ENCODE measurements at regions not wholly inside any gene's neighbourhood (a gene's known extent, or its start where the extent isn't known, plus 50 kb on each side); places are given as distances from the start of the nearest gene placed in this dataset.
"Not testable (repeated sequence)": the region's sequence is repeated elsewhere in the genome, so short reads cannot be mapped to it uniquely, and the experiment has no call there.

DNA sequence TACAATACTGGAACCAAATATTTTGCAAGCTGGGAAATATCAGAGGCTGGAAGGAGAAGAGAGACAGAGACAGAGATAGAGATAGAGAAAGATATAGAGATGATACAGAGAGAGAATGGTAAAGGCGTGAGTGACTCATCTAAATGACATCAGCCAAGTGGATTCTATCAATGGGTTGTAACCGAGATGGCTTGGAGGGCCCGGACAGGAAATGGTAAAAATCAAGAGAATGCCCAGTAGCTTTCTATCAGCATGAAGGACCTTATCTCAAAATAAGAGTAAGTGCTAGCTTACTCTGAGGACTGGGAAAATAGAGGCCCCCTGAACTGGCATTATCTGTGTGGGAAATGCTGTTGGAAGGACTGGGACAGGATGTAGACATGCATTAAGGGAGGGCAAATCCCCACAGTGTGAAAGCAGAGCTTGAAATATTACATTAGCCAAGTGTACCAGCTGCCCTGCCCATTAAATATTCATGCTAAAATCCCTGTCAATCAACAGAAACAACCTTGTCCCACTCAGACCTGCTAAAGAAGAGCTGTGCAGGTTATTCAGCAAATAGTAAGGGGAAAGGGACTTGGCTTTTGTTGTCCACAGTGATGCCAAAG lies 76.6 kb upstream of the ZNF644 start:
- H3K9ac ChIP-seq (ENCODE audit: low read depth in 1 of 2, low read length in 2 of 2), result no peak overlapping the region
- H3K36me3 ChIP-seq (ENCODE audit: control insufficient read depth in 4 of 4, insufficient read depth in 3 of 4, low read depth in 1 of 4, low read length in 3 of 4), result no peaks in the 10 kb centered on the region
- no peaks in the 10 kb centered on the region for H3K9me3 ChIP-seq (ENCODE audit: control insufficient read depth in 4 of 4, low read length in 3 of 4)
- DNase-seq (ENCODE audit: low spot score), result no peak
- no peak overlapping the region for H3K27ac ChIP-seq (ENCODE audit: low read depth in 1 of 2, low read length in 2 of 2)
- H3K27me3 ChIP-seq (ENCODE audit: control insufficient read depth in 4 of 4, insufficient read depth in 4 of 4, low read length in 3 of 4), result no peaks in the 10 kb centered on the region
- H3K4me1 ChIP-seq (ENCODE audit: control insufficient read depth in 4 of 4, insufficient read depth in 4 of 4, low read length in 3 of 4), result no peaks in the 10 kb centered on the region
- WGBS, result 81% methylated on average over 3 of the region's 3 CpGs
- TF ChIP-seq HNF4G (IDR thresholded peaks at IDR 0.05) (no peak), YY1 (IDR thresholded peaks at IDR 0.05) (no peak), EGR1 (IDR thresholded peaks at IDR 0.05; ENCODE audit: low read depth in 2 of 2) (no peak), RAD21 (IDR thresholded peaks at IDR 0.05) (no peak), RXRA (IDR thresholded peaks at IDR 0.05) (no peak), TAF1 (conservative IDR thresholded peaks at IDR 0.05) (no peak), JUND (IDR thresholded peaks at IDR 0.05) (no peak), SP1 (IDR thresholded peaks at IDR 0.05) (no peak), FOXA1 (IDR thresholded peaks at IDR 0.05) (no peak)
- TF ChIP-seq, protein P1, sequence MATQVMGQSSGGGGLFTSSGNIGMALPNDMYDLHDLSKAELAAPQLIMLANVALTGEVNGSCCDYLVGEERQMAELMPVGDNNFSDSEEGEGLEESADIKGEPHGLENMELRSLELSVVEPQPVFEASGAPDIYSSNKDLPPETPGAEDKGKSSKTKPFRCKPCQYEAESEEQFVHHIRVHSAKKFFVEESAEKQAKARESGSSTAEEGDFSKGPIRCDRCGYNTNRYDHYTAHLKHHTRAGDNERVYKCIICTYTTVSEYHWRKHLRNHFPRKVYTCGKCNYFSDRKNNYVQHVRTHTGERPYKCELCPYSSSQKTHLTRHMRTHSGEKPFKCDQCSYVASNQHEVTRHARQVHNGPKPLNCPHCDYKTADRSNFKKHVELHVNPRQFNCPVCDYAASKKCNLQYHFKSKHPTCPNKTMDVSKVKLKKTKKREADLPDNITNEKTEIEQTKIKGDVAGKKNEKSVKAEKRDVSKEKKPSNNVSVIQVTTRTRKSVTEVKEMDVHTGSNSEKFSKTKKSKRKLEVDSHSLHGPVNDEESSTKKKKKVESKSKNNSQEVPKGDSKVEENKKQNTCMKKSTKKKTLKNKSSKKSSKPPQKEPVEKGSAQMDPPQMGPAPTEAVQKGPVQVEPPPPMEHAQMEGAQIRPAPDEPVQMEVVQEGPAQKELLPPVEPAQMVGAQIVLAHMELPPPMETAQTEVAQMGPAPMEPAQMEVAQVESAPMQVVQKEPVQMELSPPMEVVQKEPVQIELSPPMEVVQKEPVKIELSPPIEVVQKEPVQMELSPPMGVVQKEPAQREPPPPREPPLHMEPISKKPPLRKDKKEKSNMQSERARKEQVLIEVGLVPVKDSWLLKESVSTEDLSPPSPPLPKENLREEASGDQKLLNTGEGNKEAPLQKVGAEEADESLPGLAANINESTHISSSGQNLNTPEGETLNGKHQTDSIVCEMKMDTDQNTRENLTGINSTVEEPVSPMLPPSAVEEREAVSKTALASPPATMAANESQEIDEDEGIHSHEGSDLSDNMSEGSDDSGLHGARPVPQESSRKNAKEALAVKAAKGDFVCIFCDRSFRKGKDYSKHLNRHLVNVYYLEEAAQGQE (IDR thresholded peaks at IDR 0.05), result no peak
- TF ChIP-seq, protein P2, sequence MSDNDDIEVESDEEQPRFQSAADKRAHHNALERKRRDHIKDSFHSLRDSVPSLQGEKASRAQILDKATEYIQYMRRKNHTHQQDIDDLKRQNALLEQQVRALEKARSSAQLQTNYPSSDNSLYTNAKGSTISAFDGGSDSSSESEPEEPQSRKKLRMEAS (IDR thresholded peaks at IDR 0.05), result no peak
- TF ChIP-seq, protein P3, sequence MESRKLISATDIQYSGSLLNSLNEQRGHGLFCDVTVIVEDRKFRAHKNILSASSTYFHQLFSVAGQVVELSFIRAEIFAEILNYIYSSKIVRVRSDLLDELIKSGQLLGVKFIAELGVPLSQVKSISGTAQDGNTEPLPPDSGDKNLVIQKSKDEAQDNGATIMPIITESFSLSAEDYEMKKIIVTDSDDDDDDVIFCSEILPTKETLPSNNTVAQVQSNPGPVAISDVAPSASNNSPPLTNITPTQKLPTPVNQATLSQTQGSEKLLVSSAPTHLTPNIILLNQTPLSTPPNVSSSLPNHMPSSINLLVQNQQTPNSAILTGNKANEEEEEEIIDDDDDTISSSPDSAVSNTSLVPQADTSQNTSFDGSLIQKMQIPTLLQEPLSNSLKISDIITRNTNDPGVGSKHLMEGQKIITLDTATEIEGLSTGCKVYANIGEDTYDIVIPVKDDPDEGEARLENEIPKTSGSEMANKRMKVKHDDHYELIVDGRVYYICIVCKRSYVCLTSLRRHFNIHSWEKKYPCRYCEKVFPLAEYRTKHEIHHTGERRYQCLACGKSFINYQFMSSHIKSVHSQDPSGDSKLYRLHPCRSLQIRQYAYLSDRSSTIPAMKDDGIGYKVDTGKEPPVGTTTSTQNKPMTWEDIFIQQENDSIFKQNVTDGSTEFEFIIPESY (IDR thresholded peaks at IDR 0.05), result no peak
- TF ChIP-seq, protein P4, sequence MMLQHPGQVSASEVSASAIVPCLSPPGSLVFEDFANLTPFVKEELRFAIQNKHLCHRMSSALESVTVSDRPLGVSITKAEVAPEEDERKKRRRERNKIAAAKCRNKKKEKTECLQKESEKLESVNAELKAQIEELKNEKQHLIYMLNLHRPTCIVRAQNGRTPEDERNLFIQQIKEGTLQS (IDR thresholded peaks at IDR 0.05), result no peak
- H3K4me3 ChIP-seq (ENCODE audit: low read depth in 1 of 3, low read length in 3 of 3), result no peak overlapping the region

DNA sequence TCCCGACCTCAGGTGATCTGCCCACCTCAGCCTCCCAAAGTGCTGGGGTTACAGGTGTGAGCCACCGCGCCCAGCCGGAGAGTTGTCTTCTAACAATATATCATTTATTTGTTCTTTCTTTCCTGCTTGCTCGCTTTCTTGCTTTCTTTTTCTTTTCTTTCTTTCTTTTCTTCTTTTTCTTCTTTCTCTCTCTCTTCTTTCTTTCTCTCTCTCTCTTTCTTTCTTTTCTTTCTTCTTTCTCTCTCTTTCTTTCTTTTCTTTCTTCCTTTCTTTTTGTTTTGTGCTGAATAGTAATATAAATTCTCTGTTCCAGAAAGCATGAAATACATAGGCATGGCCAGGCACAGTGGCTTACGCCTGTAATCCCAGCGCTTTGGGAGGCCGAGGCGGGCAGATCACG lies 73.5 kb upstream of the ZNF644 start:
- 93% methylated on average over 10 of the region's 10 CpGs for WGBS
- not testable (repeated sequence) for H3K27ac ChIP-seq (ENCODE audit: low read depth in 1 of 2, low read length in 2 of 2); H3K4me1 ChIP-seq (ENCODE audit: control insufficient read depth in 4 of 4, insufficient read depth in 4 of 4, low read length in 3 of 4); H3K9ac ChIP-seq (ENCODE audit: low read depth in 1 of 2, low read length in 2 of 2); H3K4me3 ChIP-seq (ENCODE audit: low read depth in 1 of 3, low read length in 3 of 3); H3K27me3 ChIP-seq (ENCODE audit: control insufficient read depth in 4 of 4, insufficient read depth in 4 of 4, low read length in 3 of 4); H3K9me3 ChIP-seq (ENCODE audit: control insufficient read depth in 4 of 4, low read length in 3 of 4); H3K36me3 ChIP-seq (ENCODE audit: control insufficient read depth in 4 of 4, insufficient read depth in 3 of 4, low read depth in 1 of 4, low read length in 3 of 4); DNase-seq (ENCODE audit: low spot score)

DNA sequence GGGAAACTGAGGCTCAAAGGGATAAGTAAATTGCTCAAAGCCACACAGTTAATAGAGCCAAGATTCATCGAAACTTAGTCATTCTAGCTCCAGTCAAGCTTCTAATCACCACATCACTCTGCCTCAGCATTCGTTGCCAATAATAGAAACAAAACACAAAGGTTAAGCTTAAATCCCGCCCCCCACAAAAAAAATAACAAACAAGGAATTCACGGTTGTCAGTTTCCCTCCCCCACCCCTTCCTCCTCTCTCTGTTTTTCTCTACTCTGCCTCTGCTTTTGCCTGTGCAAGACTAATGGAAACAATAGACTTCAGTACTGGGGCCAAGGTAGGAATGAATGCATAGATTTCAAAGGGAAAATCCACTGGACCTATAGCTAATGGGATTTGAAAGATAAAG lies 70.7 kb upstream of the ZNF644 start:
- H3K4me3 ChIP-seq (ENCODE audit: low read depth in 1 of 3, low read length in 3 of 3), result no peak overlapping the region
- H3K9ac ChIP-seq (ENCODE audit: low read depth in 1 of 2, low read length in 2 of 2), result no peak overlapping the region
- no peak for DNase-seq (ENCODE audit: low spot score)
- no peak for TF ChIP-seq SP1 (IDR thresholded peaks at IDR 0.05)
- TF ChIP-seq TAF1 (conservative IDR thresholded peaks at IDR 0.05), result no peak
- no peak for TF ChIP-seq GABPA (IDR thresholded peaks at IDR 0.05 in 1 of 2, conservative IDR thresholded peaks at IDR 0.05 in 1 of 2)
- no peaks in the 10 kb centered on the region for H3K36me3 ChIP-seq (ENCODE audit: control insufficient read depth in 4 of 4, insufficient read depth in 3 of 4, low read depth in 1 of 4, low read length in 3 of 4)
- 49% methylated on average over 4 of the region's 4 CpGs for WGBS
- no peak overlapping the region for H3K27ac ChIP-seq (ENCODE audit: low read depth in 1 of 2, low read length in 2 of 2)
- H3K27me3 ChIP-seq (ENCODE audit: control insufficient read depth in 4 of 4, insufficient read depth in 4 of 4, low read length in 3 of 4), result no peaks in the 10 kb centered on the region
- H3K9me3 ChIP-seq (ENCODE audit: control insufficient read depth in 4 of 4, low read length in 3 of 4), result no peaks in the 10 kb centered on the region
- no peaks in the 10 kb centered on the region for H3K4me1 ChIP-seq (ENCODE audit: control insufficient read depth in 4 of 4, insufficient read depth in 4 of 4, low read length in 3 of 4)

All from liver (tissue), 7 donors.